ENCODE measurements at regions not wholly inside any gene's neighbourhood (a gene's known extent, or its start where the extent isn't known, plus 50 kb on each side); places are given as distances from the start of the nearest gene placed in this dataset.

GRCh38 chr11:80466570-80466969 is 1025.7 kb upstream of the TENM4 start:
- no peak overlapping the region for H3K4me3 ChIP-seq (ENCODE audit: low read length in 3 of 3)
- DNase-seq (no peak), FAIRE-seq (no peak)
- H3K9ac ChIP-seq (ENCODE audit: low read length in 3 of 3): no peak overlapping the region
- TF ChIP-seq, protein P1, sequence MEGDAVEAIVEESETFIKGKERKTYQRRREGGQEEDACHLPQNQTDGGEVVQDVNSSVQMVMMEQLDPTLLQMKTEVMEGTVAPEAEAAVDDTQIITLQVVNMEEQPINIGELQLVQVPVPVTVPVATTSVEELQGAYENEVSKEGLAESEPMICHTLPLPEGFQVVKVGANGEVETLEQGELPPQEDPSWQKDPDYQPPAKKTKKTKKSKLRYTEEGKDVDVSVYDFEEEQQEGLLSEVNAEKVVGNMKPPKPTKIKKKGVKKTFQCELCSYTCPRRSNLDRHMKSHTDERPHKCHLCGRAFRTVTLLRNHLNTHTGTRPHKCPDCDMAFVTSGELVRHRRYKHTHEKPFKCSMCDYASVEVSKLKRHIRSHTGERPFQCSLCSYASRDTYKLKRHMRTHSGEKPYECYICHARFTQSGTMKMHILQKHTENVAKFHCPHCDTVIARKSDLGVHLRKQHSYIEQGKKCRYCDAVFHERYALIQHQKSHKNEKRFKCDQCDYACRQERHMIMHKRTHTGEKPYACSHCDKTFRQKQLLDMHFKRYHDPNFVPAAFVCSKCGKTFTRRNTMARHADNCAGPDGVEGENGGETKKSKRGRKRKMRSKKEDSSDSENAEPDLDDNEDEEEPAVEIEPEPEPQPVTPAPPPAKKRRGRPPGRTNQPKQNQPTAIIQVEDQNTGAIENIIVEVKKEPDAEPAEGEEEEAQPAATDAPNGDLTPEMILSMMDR (IDR thresholded peaks at IDR 0.05; ENCODE audit: borderline replicate concordance, extremely low read depth, insufficient read depth): no peak
- H3K27me3 ChIP-seq (ENCODE audit: control insufficient read depth, insufficient read depth, low read length): no peaks in the 10 kb centered on the region
- peaks cover 0 to 3% (median 0%) of the 10 kb centered on the region in 3 donors for H3K9me3 ChIP-seq (ENCODE audit: control insufficient read depth in 2 of 3, insufficient read depth in 1 of 3, low read length in 3 of 3)
- H3K36me3 ChIP-seq (ENCODE audit: control insufficient read depth in 2 of 3, insufficient read depth in 3 of 3, low read length in 3 of 3): no peaks in the 10 kb centered on the region
- intact Hi-C loops (cut with DNase I): no loop called here
- no peak overlapping the region for H3K27ac ChIP-seq (ENCODE audit: low read depth in 2 of 2, low read length in 2 of 2)
- H3K4me1 ChIP-seq (ENCODE audit: control insufficient read depth in 2 of 3, insufficient read depth in 2 of 3, low read depth in 1 of 3, low read length in 3 of 3): no peaks in the 10 kb centered on the region

DNA sequence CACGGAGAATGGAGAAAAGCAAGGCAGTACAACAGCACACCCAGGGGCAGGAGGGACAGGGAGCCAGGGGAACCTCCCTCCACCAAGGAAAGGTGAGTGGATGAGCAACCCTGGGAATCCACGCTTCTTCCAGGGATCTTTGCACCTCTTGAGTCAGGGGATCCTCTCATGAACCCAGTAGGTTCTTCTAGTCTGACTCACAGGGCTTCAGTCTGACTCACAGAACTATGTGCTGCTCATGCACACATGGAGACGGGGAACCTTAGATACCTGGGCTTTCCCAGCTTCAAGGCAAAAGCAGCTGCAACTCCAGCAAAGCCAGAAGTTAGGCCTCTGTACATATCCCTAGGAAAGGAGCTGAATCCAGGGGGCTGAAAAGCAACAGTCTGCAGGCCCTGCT is 1021.4 kb upstream of the TENM4 start:
- intact Hi-C loops (cut with DNase I): no loop called here
- peaks cover 0 to 3% (median 0%) of the 10 kb centered on the region in 3 donors for H3K9me3 ChIP-seq (ENCODE audit: control insufficient read depth in 2 of 3, insufficient read depth in 1 of 3, low read length in 3 of 3)
- no peak overlapping the region for H3K27ac ChIP-seq (ENCODE audit: low read depth in 2 of 2, low read length in 2 of 2)
- H3K9ac ChIP-seq (ENCODE audit: low read length in 3 of 3): no peak overlapping the region
- no peaks in the 10 kb centered on the region for H3K36me3 ChIP-seq (ENCODE audit: control insufficient read depth in 2 of 3, insufficient read depth in 3 of 3, low read length in 3 of 3)
- no peak for FAIRE-seq
- H3K4me1 ChIP-seq (ENCODE audit: control insufficient read depth in 2 of 3, insufficient read depth in 2 of 3, low read depth in 1 of 3, low read length in 3 of 3): no peaks in the 10 kb centered on the region
- H3K27me3 ChIP-seq (ENCODE audit: control insufficient read depth, insufficient read depth, low read length): no peaks in the 10 kb centered on the region
- H3K4me3 ChIP-seq (ENCODE audit: low read length in 3 of 3): no peak overlapping the region
- DNase-seq: no peak
- TF ChIP-seq, protein P1 (IDR thresholded peaks at IDR 0.05; ENCODE audit: borderline replicate concordance, extremely low read depth, insufficient read depth): no peak

DNA sequence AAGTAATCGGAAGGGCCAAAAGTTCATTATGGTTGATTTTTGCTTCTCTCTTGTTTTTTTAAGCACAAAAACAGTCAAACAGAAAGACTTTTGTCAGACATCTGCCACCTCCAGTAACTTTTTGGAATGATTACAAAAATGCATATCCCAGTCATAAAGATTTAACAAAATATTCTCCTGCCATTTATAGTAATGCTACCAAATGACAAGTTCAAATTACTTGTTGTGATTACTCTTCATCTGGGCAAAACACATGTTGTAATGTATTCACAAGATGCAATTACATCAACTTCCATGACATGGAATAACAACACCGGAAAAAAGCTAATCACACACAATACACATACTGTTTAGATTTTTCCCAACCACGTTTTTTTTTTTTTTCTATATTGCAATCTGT is 1017.5 kb upstream of the TENM4 start:
- intact Hi-C loops (cut with DNase I): no loop called here
- Histone ChIP-seq H3K27ac (ENCODE audit: low read depth in 2 of 2, low read length in 2 of 2) (no peak overlapping the region), H3K4me1 (ENCODE audit: control insufficient read depth in 2 of 3, insufficient read depth in 2 of 3, low read depth in 1 of 3, low read length in 3 of 3) (no peaks in the 10 kb centered on the region), H3K9me3 (ENCODE audit: control insufficient read depth in 2 of 3, insufficient read depth in 1 of 3, low read length in 3 of 3) (no peaks in the 10 kb centered on the region), H3K9ac (ENCODE audit: low read length in 3 of 3) (no peak overlapping the region), H3K27me3 (ENCODE audit: control insufficient read depth, insufficient read depth, low read length) (no peaks in the 10 kb centered on the region), H3K4me3 (ENCODE audit: low read length in 3 of 3) (no peak overlapping the region), H3K36me3 (ENCODE audit: control insufficient read depth in 2 of 3, insufficient read depth in 3 of 3, low read length in 3 of 3) (no peaks in the 10 kb centered on the region)
- DNase-seq: no peak
- TF ChIP-seq, protein P1 (IDR thresholded peaks at IDR 0.05; ENCODE audit: borderline replicate concordance, extremely low read depth, insufficient read depth): no peak
- no peak for FAIRE-seq

DNA sequence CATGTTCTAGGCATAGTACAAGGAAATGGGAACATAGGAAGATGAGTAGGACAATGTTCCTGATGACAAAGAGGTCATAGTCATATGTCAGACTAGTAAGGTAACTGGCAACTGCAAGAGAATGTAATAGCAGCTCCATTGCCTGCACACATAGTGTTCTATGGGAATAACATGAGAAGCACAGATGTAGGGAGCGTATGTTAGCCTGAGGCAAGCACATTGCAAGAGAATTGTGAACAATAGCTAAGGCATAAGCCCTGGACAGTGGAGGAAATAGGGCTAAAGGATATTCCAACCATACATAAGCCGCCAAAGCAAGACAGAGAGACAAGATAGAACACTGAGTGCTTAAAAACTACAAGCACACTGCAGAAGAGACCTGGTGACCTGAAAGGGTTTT is 1017.0 kb upstream of the TENM4 start:
- H3K4me3 ChIP-seq (ENCODE audit: low read length in 3 of 3): no peak overlapping the region
- no peak overlapping the region for H3K9ac ChIP-seq (ENCODE audit: low read length in 3 of 3)
- H3K27ac ChIP-seq (ENCODE audit: low read depth in 2 of 2, low read length in 2 of 2): no peak overlapping the region
- no peaks in the 10 kb centered on the region for H3K9me3 ChIP-seq (ENCODE audit: control insufficient read depth in 2 of 3, insufficient read depth in 1 of 3, low read length in 3 of 3)
- intact Hi-C loops (cut with DNase I): no loop called here
- no peaks in the 10 kb centered on the region for H3K4me1 ChIP-seq (ENCODE audit: control insufficient read depth in 2 of 3, insufficient read depth in 2 of 3, low read depth in 1 of 3, low read length in 3 of 3)
- H3K36me3 ChIP-seq (ENCODE audit: control insufficient read depth in 2 of 3, insufficient read depth in 3 of 3, low read length in 3 of 3): no peaks in the 10 kb centered on the region
- no peaks in the 10 kb centered on the region for H3K27me3 ChIP-seq (ENCODE audit: control insufficient read depth, insufficient read depth, low read length)
- DNase-seq: no peak
- no peak for FAIRE-seq
- TF ChIP-seq, protein P1 (IDR thresholded peaks at IDR 0.05; ENCODE audit: borderline replicate concordance, extremely low read depth, insufficient read depth): no peak
